ENCODE measurements at regions not wholly inside any gene's neighbourhood (a gene's known extent, or its start where the extent isn't known, plus 50 kb on each side); places are given as distances from the start of the nearest gene placed in this dataset.

DNA sequence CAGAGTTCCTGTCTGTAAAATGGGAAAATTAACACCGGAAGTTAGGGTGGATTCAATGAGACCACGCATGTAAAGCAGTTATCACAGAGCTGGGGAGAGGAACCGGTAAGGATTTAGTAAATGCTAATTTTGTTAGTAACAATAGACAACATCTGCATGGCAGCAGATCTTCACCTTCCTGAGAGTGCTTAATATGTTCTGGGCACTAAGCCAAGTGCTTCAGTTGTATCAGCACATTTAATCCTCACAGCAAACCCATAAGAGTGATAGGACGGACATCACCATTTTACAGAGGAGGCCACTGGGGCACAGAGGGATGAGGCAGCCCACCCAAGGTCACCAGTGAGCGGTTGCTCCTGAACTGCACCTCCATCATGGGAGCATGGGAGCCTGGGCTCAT is 189.4 kb downstream of the WNT5A start:
- H3K27me3 Mint-ChIP-seq: peaks cover 11% of the 10 kb centered on the region
- TF ChIP-seq, protein P1, sequence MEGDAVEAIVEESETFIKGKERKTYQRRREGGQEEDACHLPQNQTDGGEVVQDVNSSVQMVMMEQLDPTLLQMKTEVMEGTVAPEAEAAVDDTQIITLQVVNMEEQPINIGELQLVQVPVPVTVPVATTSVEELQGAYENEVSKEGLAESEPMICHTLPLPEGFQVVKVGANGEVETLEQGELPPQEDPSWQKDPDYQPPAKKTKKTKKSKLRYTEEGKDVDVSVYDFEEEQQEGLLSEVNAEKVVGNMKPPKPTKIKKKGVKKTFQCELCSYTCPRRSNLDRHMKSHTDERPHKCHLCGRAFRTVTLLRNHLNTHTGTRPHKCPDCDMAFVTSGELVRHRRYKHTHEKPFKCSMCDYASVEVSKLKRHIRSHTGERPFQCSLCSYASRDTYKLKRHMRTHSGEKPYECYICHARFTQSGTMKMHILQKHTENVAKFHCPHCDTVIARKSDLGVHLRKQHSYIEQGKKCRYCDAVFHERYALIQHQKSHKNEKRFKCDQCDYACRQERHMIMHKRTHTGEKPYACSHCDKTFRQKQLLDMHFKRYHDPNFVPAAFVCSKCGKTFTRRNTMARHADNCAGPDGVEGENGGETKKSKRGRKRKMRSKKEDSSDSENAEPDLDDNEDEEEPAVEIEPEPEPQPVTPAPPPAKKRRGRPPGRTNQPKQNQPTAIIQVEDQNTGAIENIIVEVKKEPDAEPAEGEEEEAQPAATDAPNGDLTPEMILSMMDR (conservative IDR thresholded peaks at IDR 0.05): no peak
- H3K4me3 Mint-ChIP-seq: no peak overlapping the region
- H3K4me1 Mint-ChIP-seq (ENCODE audit: unreplicated experiment): no peaks in the 10 kb centered on the region
- no peaks in the 10 kb centered on the region for H3K36me3 Mint-ChIP-seq
- peaks cover 9% of the 10 kb centered on the region for H3K9me3 Mint-ChIP-seq
- no peak for DNase-seq (ENCODE audit: extremely low spot score, unreplicated experiment)
- no peak overlapping the region for H3K27ac Mint-ChIP-seq

DNA sequence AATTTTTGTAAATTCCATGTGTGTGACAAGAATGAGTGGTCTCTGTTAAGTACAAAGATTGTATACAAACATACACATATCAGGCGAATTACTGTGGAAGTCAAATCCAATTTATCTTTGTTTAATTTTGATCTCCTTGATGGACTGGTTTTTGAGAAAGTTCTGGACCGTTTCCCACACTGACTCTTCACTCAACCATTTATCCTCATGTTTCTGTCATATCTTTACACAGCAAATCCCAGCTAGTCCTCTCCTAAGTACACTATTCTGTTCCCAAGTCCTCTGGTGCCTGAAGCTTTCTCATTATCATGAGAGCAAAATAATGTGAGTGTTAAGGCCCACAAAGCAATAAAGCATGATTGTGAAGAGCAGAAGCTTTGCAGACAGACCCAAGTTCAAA is 189.9 kb downstream of the WNT5A start:
- no peak for DNase-seq (ENCODE audit: extremely low spot score, unreplicated experiment)
- H3K9me3 Mint-ChIP-seq: peaks cover 9% of the 10 kb centered on the region
- no peak overlapping the region for H3K27ac Mint-ChIP-seq
- no peaks in the 10 kb centered on the region for H3K4me1 Mint-ChIP-seq (ENCODE audit: unreplicated experiment)
- no peak overlapping the region for H3K4me3 Mint-ChIP-seq
- TF ChIP-seq, protein P1 (conservative IDR thresholded peaks at IDR 0.05): no peak
- H3K36me3 Mint-ChIP-seq: no peaks in the 10 kb centered on the region
- peaks cover 11% of the 10 kb centered on the region for H3K27me3 Mint-ChIP-seq

DNA sequence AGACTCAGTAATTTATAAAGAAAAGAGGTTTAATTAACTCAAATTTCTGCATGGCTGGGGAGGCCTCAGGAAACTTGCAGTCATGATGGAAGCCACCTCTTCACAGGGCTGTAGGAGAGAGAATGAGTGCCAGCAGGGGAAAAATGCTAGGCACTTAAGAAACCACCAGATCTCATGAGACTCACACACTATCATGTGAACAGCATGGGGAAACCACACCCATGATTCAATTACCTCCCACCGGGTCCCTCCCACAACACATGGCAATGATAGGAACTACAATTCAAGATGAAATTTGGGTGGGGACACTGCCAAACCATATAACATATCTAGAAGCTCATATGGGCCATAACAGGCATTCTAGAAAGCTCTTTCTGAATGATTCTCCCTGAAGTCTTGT is 190.3 kb downstream of the WNT5A start:
- Mint-ChIP-seq H3K36me3 (no peaks in the 10 kb centered on the region), H3K4me1 (ENCODE audit: unreplicated experiment) (no peaks in the 10 kb centered on the region), H3K27me3 (peaks cover 11% of the 10 kb centered on the region), H3K27ac (no peak overlapping the region), H3K4me3 (no peak overlapping the region), H3K9me3 (peaks cover 9% of the 10 kb centered on the region)
- DNase-seq (ENCODE audit: extremely low spot score, unreplicated experiment): no peak
- TF ChIP-seq, protein P1 (conservative IDR thresholded peaks at IDR 0.05): no peak

DNA sequence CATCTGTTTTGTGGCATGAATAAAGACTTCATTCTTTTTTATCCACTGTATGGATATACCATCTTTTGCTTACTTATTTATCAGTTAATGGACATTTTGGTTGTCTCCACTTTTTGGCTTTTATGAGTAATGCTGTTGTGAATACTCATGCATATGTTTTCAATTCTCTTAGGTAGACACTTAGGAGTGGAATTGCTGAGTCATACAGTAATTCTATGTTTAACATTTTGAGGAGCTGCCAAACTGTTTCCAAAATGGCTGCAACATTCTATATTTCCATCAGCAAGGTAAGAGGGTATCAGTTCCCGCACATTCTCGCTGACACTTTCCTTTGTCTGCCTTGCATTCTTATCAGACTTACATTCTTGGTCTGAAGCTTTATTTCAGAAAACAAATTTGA is 191.1 kb downstream of the WNT5A start:
- TF ChIP-seq, protein P1 (conservative IDR thresholded peaks at IDR 0.05): no peak
- Mint-ChIP-seq H3K4me1 (ENCODE audit: unreplicated experiment) (no peaks in the 10 kb centered on the region), H3K27ac (no peak overlapping the region), H3K4me3 (no peak overlapping the region), H3K36me3 (no peaks in the 10 kb centered on the region), H3K9me3 (peaks cover 9% of the 10 kb centered on the region), H3K27me3 (peaks cover 11% of the 10 kb centered on the region)
- DNase-seq (ENCODE audit: extremely low spot score, unreplicated experiment): no peak

DNA sequence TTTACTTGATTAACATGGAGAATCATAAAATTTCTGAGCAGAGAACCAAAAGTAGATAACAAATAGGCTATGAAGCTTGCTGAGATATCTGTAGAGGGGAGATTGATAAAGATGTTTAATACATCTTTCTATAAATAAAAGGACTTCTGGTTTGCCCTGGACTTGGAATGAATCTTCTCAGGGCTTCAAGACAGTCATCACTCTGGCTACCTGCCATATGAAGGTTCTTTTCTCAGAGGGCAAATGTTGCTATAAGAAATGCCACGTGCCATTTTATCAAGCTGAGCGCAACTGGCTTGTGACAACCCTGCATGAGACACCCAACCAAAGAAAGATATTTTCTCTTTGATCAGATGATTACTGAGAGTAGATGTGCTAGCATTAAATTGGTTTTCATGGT is 192.5 kb downstream of the WNT5A start:
- no peaks in the 10 kb centered on the region for H3K36me3 Mint-ChIP-seq
- TF ChIP-seq, protein P1 (conservative IDR thresholded peaks at IDR 0.05): no peak
- no peak overlapping the region for H3K27ac Mint-ChIP-seq
- DNase-seq (ENCODE audit: extremely low spot score, unreplicated experiment): no peak
- peaks cover 9% of the 10 kb centered on the region for H3K9me3 Mint-ChIP-seq
- no peak overlapping the region for H3K4me3 Mint-ChIP-seq
- peaks cover 11% of the 10 kb centered on the region for H3K27me3 Mint-ChIP-seq
- no peaks in the 10 kb centered on the region for H3K4me1 Mint-ChIP-seq (ENCODE audit: unreplicated experiment)

DNA sequence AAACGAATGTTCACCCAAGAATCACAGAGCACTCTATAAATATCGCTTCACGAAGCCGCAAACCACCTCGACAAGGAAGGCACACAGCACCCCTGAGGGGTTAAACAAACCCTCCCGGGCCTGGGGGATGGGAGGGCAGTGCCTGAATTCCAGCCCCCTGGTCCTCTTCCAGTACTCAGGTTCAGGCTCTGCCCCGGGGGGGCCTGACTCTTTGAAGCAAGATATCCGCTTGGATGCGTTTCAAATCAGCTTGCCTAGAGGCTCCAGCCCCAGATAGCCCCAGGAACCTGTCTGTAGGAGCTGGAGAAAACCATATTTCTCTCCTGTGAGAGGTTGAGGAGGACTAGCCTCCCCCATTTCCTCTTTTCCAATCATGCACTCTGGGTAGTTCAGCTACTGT is 194.7 kb downstream of the WNT5A start:
- Mint-ChIP-seq H3K27ac (no peak overlapping the region), H3K36me3 (no peaks in the 10 kb centered on the region), H3K27me3 (peaks cover 11% of the 10 kb centered on the region), H3K9me3 (peaks cover 7% of the 10 kb centered on the region), H3K4me3 (no peak overlapping the region), H3K4me1 (ENCODE audit: unreplicated experiment) (peaks cover 11% of the 10 kb centered on the region)
- TF ChIP-seq, protein P1 (conservative IDR thresholded peaks at IDR 0.05): no peak
- no peak for DNase-seq (ENCODE audit: extremely low spot score, unreplicated experiment)
